Activated CD8-positive, alpha-beta T cell treated with anti-CD3 and anti-CD28 coated beads, Interleukin-2, amount 10 ng/mL, durations not matched to agents 7 days and 5 days (primary cell): ENCODE measurements at regions not wholly inside any gene's neighbourhood (a gene's known extent, or its start where the extent isn't known, plus 50 kb on each side); places are given as distances from the start of the nearest gene placed in this dataset.

Experiments used
- ATAC-seq: fragments of 150-1000 bp; cut with Tn5 transposase; one replicate; pipeline ENCODE4 v1.10.0; 2021; ENCODE audit warnings: moderate library complexity
- CTCF ChIA-PET: fragments of 350-600 bp; sonication (Branson Sonifier 250); formaldehyde crosslinking; loops from one replicate; lab custom pipeline; 2021; ENCODE audit warnings: antibody characterized with exemption; lab: Charles Lee
- POLR2A ChIA-PET: fragments of 350-600 bp; sonication (Branson Sonifier 250); formaldehyde crosslinking; loops from one replicate; lab custom pipeline; 2021; ENCODE audit warnings: antibody characterized with exemption; lab: Charles Lee
- DNase-seq: peaks from one replicate; pipeline ENCODE4 v3.0.0-alpha.2; 2020
- H3K27ac Mint-ChIP-seq: one replicate; pipeline ENCODE4 v1.8.0; 2021; ENCODE audit warnings: mild to moderate bottlenecking, mixed read lengths
- H3K27me3 Mint-ChIP-seq: one replicate; pipeline ENCODE4 v1.8.0; 2021; ENCODE audit warnings: low read depth, mixed read lengths
- H3K36me3 Mint-ChIP-seq: one replicate; pipeline ENCODE4 v1.8.0; 2021; ENCODE audit warnings: low read depth, mixed read lengths
- H3K4me1 Mint-ChIP-seq: one replicate; pipeline ENCODE4 v1.8.0; 2021; ENCODE audit warnings: low read depth, mixed read lengths
- H3K4me3 Mint-ChIP-seq: one replicate; pipeline ENCODE4 v1.8.0; 2021; ENCODE audit warnings: mild to moderate bottlenecking, mixed read lengths
- H3K9me3 Mint-ChIP-seq: one replicate; pipeline ENCODE4 v1.8.0; 2022; ENCODE audit warnings: mixed read lengths; ENCODE audit not compliant: insufficient read depth

GRCh38 chr11:10930972-10931760 is 73.3 kb upstream of the ZBED5 start:
- DNase-seq = peak; percentile 33
- POLR2A ChIA-PET = interaction anchor here (2.3 kb wide), 1 partner anchor 122 kb away, joined by 19 read pairs; the partner anchor contains the start of gene EIF4G2
- H3K27me3 Mint-ChIP-seq = peaks cover 52% of the 10 kb centered on the region

DNA sequence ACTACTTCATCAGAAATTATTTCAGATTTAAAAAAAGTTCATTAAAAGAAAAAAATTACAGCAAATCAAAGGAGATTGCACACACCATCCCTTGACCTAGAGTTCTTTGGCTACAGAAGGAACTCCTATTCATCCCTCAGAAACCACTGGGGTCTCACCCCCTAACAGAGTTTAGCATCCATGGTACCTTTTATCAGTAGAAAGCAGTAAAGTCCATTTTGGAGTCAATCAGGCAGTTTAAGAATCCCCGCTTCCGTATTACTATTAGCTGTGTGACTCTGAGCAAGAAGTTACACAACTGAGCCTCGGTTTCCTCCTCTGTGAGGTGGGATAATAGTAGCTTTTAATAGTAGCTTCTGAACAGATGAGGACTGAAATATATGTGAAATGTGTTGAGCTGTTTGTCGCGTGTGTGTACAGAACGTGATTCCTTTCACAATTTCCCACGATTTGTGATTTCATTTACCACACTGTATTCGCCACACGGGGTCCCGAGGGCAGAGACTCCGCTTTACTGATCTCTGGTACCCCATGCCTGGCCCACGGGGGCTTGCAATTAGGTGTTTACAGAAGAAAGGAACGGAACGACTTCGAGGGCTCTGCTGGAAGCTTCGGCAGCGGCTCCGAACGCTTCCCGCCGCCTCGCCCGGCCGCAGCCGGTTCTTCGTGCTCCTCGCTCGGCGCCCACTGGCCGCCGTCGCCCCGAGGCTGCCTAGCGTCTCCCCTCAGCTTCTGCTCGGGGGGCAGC is 72.5 kb upstream of the ZBED5 start:
- CTCF ChIA-PET = interaction anchor here (0.6 to 1.3 kb wide), 6 partner anchors 10 to 842 kb away, joined by 3 to 11 read pairs (median 4); no protein-coding TSS in a partner anchor
- ATAC-seq = peak; percentile 26
- no peaks in the 10 kb centered on the region for H3K9me3 Mint-ChIP-seq
- no peak overlapping the region for H3K27ac Mint-ChIP-seq
- H3K4me3 Mint-ChIP-seq = peak overlapping the region; percentile 55
- POLR2A ChIA-PET = interaction anchor here (2.3 kb wide), 1 partner anchor 122 kb away, joined by 19 read pairs; the partner anchor contains the start of gene EIF4G2
- H3K36me3 Mint-ChIP-seq = no peaks in the 10 kb centered on the region
- DNase-seq = no peak
- peaks cover 49% of the 10 kb centered on the region for H3K27me3 Mint-ChIP-seq
- H3K4me1 Mint-ChIP-seq = peaks cover 18% of the 10 kb centered on the region

More at GRCh38 chr11:10930972-10931760, 73.3 kb upstream of the ZBED5 start:
- H3K4me3 Mint-ChIP-seq = peak overlapping the region; percentile 55
- peaks cover 18% of the 10 kb centered on the region for H3K4me1 Mint-ChIP-seq
- no peaks in the 10 kb centered on the region for H3K36me3 Mint-ChIP-seq
- peak; percentile 72 for ATAC-seq
- no peaks in the 10 kb centered on the region for H3K9me3 Mint-ChIP-seq
- CTCF ChIA-PET = interaction anchor here (0.6 to 1.9 kb wide), 10 partner anchors 11 to 842 kb away, joined by 3 to 11 read pairs (median 4); partner anchors contain the start of gene EIF4G2
- H3K27ac Mint-ChIP-seq = no peak overlapping the region

GRCh38 chr11:10927538-10927937 is 69.7 kb upstream of the ZBED5 start:
- POLR2A ChIA-PET = no interaction called here
- H3K27ac Mint-ChIP-seq = no peak overlapping the region
- CTCF ChIA-PET = interaction anchor here (3.1 kb wide), 1 partner anchor 135 kb away, joined by 20 read pairs; no protein-coding TSS in a partner anchor
- DNase-seq (no peak), ATAC-seq (no peak)
- H3K9me3 Mint-ChIP-seq = no peaks in the 10 kb centered on the region
- peaks cover 10% of the 10 kb centered on the region for H3K4me1 Mint-ChIP-seq
- peaks cover 33% of the 10 kb centered on the region for H3K27me3 Mint-ChIP-seq
- no peaks in the 10 kb centered on the region for H3K36me3 Mint-ChIP-seq
- no peak overlapping the region for H3K4me3 Mint-ChIP-seq

- Mint-ChIP-seq H3K27me3 (peaks cover 32% of the 10 kb centered on the region), H3K9me3 (no peaks in the 10 kb centered on the region), H3K4me3 (no peak overlapping the region), H3K36me3 (no peaks in the 10 kb centered on the region), H3K4me1 (peaks cover 10% of the 10 kb centered on the region), H3K27ac (no peak overlapping the region)
- ATAC-seq = no peak
- ChIA-PET POLR2A (no interaction called here), CTCF (interaction anchor here (3.1 kb wide), 1 partner anchor 134 kb away, joined by 20 read pairs; no protein-coding TSS in a partner anchor)
- DNase-seq = no peak
Observed at GRCh38 chr11:10926801-10927211, 69.0 kb upstream of the ZBED5 start.

- Mint-ChIP-seq H3K4me1 (peaks cover 3% of the 10 kb centered on the region), H3K27ac (no peak overlapping the region), H3K9me3 (no peaks in the 10 kb centered on the region), H3K27me3 (peaks cover 22% of the 10 kb centered on the region), H3K36me3 (no peaks in the 10 kb centered on the region), H3K4me3 (no peak overlapping the region)
- CTCF ChIA-PET = interaction anchor here (0.8 to 3.1 kb wide), 7 partner anchors 8 to 133 kb away, joined by 3 to 20 read pairs (median 4); no protein-coding TSS in a partner anchor
- POLR2A ChIA-PET = no interaction called here
- DNase-seq = no peak
- no peak for ATAC-seq
Observed at GRCh38 chr11:10925149-10925926, 67.5 kb upstream of the ZBED5 start.

GRCh38 chr11:10923882-10924281 is 66.0 kb upstream of the ZBED5 start:
- H3K27ac Mint-ChIP-seq = no peak overlapping the region
- ChIA-PET CTCF (interaction anchor here (1.1 to 1.8 kb wide), 3 partner anchors 9 to 104 kb away, joined by 4 to 6 read pairs (median 5); no protein-coding TSS in a partner anchor), POLR2A (interaction anchor here (0.6 kb wide), 1 partner anchor 95 kb away, joined by 3 read pairs; no protein-coding TSS in a partner anchor)
- no peak for ATAC-seq
- H3K4me3 Mint-ChIP-seq = no peak overlapping the region
- H3K4me1 Mint-ChIP-seq = peaks cover 3% of the 10 kb centered on the region
- no peak for DNase-seq
- peaks cover 13% of the 10 kb centered on the region for H3K27me3 Mint-ChIP-seq
- H3K36me3 Mint-ChIP-seq = no peaks in the 10 kb centered on the region
- no peaks in the 10 kb centered on the region for H3K9me3 Mint-ChIP-seq

DNA sequence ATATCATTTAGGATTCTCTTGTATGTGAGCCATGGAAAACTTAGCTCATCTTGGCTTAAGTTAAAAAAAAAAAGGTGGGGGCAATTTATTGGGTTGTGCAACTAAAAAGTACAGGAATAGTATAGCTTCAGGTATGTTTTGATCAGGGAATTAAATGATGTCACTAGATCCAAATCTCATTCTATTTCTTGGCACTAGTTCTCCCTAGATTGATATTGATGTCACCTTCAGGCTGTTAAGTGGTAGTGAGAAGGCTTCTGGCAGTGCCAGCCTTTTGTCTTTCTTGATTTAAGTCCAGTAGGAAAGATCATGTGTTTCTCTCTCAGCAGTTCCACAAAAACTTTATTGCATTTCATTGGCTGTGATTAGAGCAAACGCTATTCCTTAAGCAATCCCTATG is 65.0 kb upstream of the ZBED5 start:
- Mint-ChIP-seq H3K27ac (no peak overlapping the region), H3K4me1 (peaks cover 3% of the 10 kb centered on the region), H3K9me3 (peaks cover 7% of the 10 kb centered on the region), H3K36me3 (no peaks in the 10 kb centered on the region), H3K27me3 (peaks cover 8% of the 10 kb centered on the region), H3K4me3 (no peak overlapping the region)
- ATAC-seq (no peak), DNase-seq (no peak)
- POLR2A ChIA-PET = no interaction called here
- CTCF ChIA-PET = interaction anchor here (0.7 to 1.1 kb wide), 3 partner anchors 11 to 153 kb away, joined by 3 to 5 read pairs (median 4); no protein-coding TSS in a partner anchor

DNA sequence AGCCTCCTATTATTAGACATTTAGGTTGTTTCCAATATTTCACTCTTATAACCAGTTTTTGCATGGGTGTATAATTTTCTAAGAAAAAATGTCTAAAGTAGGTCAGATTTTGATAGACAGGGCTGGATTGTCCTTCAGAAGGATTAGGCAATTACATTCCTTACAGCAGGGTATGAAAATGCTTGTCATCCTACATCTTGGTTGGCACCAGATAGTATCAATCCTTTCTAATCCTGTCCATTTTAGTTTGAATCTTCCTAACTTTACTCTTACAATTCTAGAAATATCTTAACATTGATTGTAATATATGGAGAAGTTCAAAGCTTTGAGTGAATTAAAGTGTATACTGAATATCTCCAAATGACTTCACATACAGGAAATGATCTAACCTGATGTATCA is 63.0 kb upstream of the ZBED5 start:
- H3K27ac Mint-ChIP-seq = no peak overlapping the region
- peaks cover 3% of the 10 kb centered on the region for H3K4me1 Mint-ChIP-seq
- ChIA-PET CTCF (interaction anchor here (1.0 to 2.4 kb wide), 5 partner anchors 10 to 128 kb away, joined by 3 to 8 read pairs (median 4); no protein-coding TSS in a partner anchor), POLR2A (no interaction called here)
- no peak overlapping the region for H3K4me3 Mint-ChIP-seq
- ATAC-seq (no peak), DNase-seq (no peak)
- no peaks in the 10 kb centered on the region for H3K36me3 Mint-ChIP-seq
- no peaks in the 10 kb centered on the region for H3K27me3 Mint-ChIP-seq
- peaks cover 13% of the 10 kb centered on the region for H3K9me3 Mint-ChIP-seq

DNA sequence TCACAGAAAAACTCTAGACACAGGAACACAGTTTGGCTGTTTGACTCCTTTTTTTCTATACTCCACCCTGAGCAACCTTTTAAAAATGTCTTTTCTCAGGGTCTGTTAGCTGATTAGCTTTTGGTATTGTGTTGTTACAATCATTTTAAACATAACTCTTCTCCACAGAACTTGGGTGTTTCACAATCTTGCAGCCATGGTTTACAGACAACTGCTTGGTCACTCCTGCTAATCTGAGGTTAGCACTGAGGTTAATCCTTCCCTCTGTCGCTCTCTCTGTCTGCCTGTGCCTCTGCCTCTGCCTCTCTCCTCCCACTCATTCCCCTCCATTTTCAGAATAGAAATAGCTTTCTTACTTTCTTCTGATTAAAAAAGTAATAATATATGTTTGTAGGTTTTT is 62.4 kb upstream of the ZBED5 start:
- Mint-ChIP-seq H3K9me3 (peaks cover 13% of the 10 kb centered on the region), H3K36me3 (no peaks in the 10 kb centered on the region), H3K27me3 (no peaks in the 10 kb centered on the region), H3K4me3 (no peak overlapping the region), H3K27ac (no peak overlapping the region), H3K4me1 (peaks cover 3% of the 10 kb centered on the region)
- no peak for ATAC-seq
- ChIA-PET CTCF (interaction anchor here (1.0 to 2.4 kb wide), 5 partner anchors 11 to 127 kb away, joined by 3 to 8 read pairs (median 5); no protein-coding TSS in a partner anchor), POLR2A (interaction anchor here (0.6 kb wide), 1 partner anchor 17 kb away, joined by 3 read pairs; no protein-coding TSS in a partner anchor)
- no peak for DNase-seq

DNA sequence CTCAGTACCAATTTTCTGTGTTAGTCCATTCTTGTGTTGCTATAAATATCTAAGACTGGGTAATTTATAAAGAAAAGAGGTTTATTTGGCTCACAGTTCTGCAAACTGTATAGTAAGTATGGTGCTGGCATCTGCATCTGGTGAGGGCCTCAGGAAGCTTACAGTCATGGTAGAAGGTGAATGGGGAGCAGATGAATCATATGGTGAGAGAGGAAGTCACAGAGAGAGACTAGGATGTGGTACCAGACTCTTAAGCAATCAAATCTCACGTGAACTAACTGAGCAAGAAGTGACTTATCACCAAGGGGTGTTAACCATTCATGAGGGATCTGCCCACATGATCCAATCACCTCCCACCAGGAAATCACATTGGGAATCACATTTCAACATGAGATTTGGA is 60.8 kb upstream of the ZBED5 start:
- Mint-ChIP-seq H3K4me1 (peaks cover 3% of the 10 kb centered on the region), H3K27me3 (peaks cover 4% of the 10 kb centered on the region), H3K9me3 (peaks cover 13% of the 10 kb centered on the region), H3K36me3 (no peaks in the 10 kb centered on the region), H3K27ac (no peak overlapping the region), H3K4me3 (no peak overlapping the region)
- DNase-seq = no peak
- CTCF ChIA-PET = no interaction called here
- ATAC-seq = no peak
- POLR2A ChIA-PET = interaction anchor here (0.5 kb wide), 1 partner anchor 30 kb away, joined by 3 read pairs; no protein-coding TSS in a partner anchor
